HG02884 (cell line): ENCODE measurements at regions not wholly inside any gene's neighbourhood (a gene's known extent, or its start where the extent isn't known, plus 50 kb on each side); places are given as distances from the start of the nearest gene placed in this dataset.

Experiments used
- ATAC-seq: cut with Tn5 transposase; IDR thresholded peaks from one replicate; pipeline ENCODE4 v1.9.1; 2021; ENCODE audit warnings: mild to moderate bottlenecking, moderate library complexity; ENCODE audit not compliant: unreplicated experiment

DNA sequence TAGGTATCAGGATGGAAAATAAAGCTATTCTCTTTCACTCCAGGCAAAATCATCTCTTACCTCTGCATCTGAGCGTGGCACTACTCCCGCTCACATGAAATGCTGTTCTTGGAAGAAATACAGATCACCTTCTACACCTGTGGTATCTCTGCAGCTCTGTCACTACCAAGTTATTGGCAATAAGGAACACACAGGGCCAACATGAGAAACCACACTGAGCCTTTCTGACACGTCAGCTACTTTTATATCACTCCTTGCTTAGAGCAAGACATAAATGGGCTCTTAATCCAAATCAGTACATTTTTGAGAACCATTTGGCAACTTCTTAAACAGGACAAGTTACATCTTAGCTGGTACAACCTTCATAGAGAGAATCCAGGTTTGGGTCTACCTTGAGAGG lies 101.8 kb upstream of the GUCY1A1 start:
- no peak for ATAC-seq

DNA sequence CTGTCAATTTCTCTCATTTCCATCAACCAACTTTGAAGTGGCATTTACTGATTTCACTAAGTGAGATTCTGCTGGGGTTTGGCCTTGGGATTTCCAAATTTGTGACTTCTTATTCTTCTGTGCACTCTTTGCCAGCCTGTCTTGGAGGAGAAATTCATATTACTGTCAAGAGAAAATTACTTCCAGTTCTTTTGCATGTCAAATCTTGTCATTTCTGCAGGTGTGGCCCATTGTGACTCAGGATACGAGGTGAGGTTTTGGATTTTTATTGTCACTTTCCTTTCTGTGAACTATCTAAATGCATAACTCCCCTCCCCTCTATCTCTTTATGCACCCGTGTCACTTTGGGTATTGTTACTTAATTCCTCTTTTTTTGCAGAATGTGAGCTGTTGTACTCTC lies 102.6 kb upstream of the GUCY1A1 start:
- no peak for ATAC-seq

DNA sequence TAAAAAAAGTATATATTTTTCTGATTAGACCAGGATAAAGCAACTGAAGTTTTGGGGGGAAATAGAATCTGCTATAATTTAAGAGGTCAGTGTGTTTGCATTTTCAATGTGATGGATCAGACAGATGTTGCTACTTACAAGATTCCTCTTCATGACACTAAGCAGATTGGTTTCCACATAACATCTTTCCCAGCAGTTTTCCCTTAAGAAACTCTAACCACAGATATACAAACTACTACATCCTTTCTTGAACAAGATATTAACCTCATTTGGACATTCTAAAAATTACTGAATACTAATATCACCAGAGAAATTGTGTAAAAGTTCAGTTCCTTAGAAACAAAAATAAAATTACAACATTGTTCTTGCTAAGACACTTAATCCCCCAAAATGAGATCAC lies 106.7 kb upstream of the GUCY1A1 start:
- no peak for ATAC-seq

DNA sequence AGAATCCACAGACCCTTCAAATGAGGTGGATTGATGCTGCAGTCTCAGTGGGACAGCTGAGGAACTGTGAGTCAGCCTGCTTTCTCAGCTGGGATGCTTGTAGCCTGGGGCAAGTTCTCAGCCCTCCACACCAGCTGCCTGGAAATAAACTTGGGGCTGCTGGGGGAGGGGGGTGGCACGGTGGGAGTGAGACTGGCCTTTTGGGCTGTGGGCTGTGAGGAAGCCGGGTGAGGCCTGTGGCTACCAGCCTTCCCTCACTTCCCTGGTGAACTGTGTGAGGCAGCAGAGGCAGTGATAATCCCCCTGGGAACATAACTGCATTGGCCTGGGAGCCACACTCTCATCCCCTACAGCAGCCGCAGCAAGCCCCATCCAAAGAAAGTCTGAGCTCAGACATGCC lies 114.5 kb upstream of the GUCY1A1 start:
- ATAC-seq, result no peak

- ATAC-seq, result no peak
These were observed 118.5 kb upstream of the GUCY1A1 start for GRCh38 chr4:155548173-155548572.

DNA sequence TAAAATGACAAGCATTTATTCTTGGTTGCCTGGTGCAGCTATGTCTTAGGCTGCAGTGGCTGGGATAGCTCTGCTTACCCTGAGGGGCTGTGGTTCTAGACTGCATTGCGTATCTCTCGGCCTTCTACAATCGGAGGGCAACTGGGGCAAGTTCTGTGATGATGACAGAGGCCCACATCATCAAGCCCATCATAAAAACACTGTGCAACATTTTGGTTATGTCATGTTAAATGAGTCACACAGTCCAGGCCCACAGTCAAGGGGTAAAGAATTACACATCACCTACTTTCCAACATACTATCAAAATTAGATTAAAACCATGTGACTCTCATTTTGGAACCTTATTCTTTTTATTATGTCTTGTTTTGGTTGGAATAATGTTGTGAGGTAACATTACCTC lies 120.2 kb upstream of the GUCY1A1 start:
- no peak for ATAC-seq

DNA sequence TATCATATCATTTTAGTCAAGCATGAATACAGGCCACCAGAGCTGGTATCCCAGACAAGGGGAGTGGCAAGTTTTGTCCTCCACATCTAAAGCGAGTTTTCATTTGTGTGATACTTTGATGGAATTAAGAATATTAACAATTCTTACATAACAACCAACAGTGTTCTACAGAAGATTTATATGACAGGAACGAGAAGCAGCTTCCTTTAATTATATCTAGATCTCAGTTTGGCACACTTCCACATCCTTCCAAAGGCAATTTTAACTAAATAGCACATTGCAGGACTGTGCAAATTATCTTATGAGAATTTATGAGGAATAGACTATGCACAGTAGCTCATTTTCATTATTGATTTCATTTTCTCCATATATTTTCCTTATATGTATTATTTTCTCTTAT lies 121.2 kb upstream of the GUCY1A1 start:
- ATAC-seq, result no peak

DNA sequence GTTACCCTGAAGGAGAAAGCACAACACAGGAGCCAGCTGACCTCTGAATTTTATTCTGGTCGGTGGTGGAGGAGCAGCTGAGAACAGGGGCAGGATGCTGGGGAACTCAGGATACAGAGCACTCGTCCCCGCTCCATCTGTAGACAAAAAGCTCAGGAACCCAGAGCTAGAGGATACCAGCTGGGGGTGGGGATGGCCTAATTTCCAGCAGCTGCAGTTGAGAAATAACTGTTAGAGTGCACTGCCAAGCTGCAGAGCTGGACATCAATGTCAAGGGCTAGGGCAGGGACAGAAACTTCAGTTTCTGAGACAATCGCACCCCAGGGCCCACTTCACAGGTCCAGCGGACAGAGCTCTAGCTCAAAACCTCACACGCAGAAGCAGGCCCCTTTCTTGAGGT lies 122.1 kb upstream of the GUCY1A1 start:
- no peak for ATAC-seq

DNA sequence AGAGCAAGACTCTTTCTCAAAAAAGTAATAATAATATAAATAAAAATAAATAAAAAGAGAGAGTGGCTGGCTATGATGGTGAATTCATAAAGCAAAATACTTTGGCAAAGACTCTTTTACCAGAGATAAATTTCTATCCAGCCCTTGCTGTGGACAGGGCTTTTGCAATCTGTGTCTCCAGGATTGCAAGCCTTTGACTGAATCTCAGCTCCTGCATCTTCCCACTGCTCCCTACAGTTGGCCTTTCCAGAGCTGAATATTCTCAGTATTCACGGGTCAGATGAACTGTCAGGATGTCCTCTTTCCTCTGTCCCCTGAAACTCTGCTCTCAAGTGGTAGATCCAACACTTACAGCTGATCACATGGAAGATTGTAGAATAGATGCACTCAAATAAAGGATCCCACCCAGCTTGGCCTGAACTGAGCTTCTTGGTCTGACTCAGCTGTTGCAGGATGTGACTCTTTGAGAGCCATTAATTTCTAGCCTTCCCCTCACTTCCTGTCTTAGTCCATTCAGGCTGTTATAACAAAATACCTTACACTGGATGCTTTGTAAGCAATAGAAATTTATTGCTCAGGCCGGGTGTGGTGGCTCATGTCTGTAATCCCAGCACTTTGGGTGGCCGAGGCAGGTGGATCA lies 123.4 kb upstream of the GUCY1A1 start:
- ATAC-seq, result no peak

GRCh38 chr4:155542415-155542814 lies 124.2 kb upstream of the GUCY1A1 start:
- no peak for ATAC-seq

- no peak for ATAC-seq
These were observed 124.9 kb upstream of the GUCY1A1 start for GRCh38 chr4:155541716-155542115.

- ATAC-seq, result no peak
These were observed 126.0 kb upstream of the GUCY1A1 start for GRCh38 chr4:155540698-155541097.

- no peak for ATAC-seq
These were observed 126.9 kb upstream of the GUCY1A1 start for GRCh38 chr4:155539746-155540145.

DNA sequence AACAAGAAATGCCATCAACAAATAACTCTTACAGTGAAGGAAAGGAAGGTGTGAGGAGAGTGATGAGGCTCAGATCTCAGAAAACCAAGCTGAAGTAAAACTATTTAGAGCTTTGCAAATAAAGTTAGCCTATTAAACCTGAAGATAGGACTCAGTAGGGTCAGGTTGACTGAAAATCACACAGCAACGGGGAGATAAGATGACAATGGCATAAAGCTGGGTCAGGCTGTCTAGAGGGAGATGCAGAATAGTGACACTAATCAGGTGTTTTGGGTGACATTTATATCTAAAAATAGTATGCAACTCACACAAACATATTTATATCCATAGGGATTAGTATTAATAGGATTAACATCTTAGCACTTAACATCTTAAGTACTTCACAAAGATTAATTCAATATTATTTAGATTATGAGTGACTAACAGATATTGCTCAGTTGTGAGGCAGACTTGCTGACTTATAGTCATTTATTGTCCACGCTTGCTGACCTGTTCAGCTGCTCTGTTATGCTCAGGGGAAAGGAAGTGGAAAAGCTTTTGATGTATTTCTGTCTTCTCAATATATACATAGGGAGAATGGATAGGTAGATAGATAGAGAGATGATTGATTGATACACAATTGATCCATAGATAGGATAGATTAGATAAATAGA lies 130.7 kb upstream of the GUCY1A1 start:
- ATAC-seq, result no peak

- no peak for ATAC-seq
These were observed 134.1 kb upstream of the GUCY1A1 start for GRCh38 chr4:155532373-155533085.

DNA sequence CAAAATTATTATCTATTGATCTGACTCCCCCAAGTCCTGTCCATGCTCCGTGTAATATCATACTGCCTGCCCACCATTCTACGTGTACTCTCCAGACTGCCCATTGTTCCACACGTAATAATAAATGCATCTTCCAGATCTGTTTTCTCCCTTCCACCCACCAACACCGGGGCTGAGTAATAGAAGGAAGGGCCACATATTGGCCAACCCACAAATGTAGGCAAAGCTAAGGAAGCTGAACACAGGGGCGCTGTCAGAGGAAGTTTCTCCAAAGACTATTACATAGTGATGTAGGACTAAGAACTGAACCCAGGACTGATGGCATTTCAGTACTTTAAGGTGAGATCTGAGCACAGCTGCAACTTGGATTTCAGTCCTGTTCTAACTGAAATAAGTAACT lies 135.8 kb upstream of the GUCY1A1 start:
- ATAC-seq, result no peak

DNA sequence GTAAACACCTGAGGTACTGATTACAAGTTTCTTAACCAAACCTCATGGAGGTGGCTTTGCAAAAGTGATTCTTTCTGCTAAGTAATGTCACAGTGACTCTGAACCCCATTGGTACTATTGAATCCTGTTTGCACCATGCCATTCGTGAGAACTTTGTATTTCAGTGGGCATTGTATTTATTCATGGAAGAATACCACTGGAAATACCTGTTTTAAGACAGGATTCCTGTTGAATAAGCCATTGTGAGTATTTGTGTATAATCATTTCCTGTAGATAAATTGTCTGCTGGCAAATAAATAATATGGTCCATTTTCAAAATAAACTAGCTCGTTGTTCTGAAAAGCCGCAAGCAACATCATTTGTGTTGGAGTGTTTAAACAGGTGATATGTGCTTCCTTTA lies 136.4 kb upstream of the GUCY1A1 start:
- no peak for ATAC-seq

DNA sequence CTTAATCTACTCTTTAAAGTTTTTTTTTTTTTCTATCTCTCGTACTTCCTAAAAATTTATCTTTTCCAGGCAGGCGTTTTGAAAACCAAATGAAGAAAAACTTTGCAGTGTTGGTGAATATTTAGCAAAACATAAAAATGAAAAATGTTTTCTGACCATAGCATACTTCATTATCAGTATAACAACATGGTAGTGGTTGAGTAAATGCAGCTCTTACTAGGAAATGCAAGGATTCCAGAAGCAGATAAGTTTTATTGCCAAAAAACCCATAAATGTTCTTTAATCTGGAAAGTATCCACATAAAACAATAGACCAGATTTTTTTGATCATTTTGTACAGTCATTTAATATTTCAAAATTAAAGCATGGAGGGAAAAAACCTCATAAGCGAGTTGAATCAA lies 136.9 kb upstream of the GUCY1A1 start:
- no peak for ATAC-seq

DNA sequence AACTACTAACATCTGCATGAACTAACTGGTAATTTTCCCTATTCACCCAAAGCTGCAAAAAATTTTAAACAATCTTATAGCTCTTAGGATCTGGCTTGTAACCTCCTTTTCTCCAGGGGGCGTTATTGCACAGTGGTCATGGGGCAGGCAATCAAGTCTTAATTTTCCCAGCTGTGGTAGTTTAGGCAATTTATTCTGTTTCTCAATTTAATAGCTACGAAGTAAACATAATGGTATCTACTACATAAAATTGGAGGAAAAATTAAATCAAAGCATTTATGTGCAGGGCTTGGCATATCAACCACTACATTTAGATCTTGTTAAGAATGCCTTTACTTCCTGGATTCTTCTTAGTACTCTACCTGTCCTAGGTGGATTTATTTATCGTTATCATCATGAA lies 137.4 kb upstream of the GUCY1A1 start:
- no peak for ATAC-seq

- ATAC-seq, result no peak
These were observed 140.0 kb upstream of the GUCY1A1 start for GRCh38 chr4:155526452-155527169.

DNA sequence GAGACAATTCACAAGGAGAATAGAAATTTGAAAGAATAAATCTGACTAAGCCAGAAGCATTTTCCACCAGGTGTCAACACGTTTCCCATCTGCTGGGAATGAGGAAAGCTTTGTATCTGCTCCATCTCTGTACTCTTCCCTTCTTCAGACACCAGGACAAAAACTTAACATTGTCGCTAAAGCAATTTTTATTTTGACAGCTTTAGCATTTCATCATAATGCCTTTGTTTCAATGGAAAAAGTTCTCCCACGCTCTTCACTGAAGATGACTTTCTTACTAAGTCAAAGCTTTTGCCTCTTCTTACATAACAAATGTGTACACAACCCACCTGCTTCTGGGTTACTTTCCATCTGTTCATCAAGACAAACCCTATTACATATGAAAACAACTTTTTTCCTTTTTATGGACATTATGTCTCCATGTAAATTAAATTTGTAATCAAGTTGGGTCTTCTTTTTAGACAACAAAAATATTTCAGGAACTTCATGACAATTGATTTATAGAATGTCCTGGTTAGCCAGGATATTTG lies 141.7 kb upstream of the GUCY1A1 start:
- ATAC-seq, result no peak
